Lower leg skin (tissue), 3 donors: ENCODE measurements at regions not wholly inside any gene's neighbourhood (a gene's known extent, or its start where the extent isn't known, plus 50 kb on each side); places are given as distances from the start of the nearest gene placed in this dataset.

Source experiments
- POLR2A ChIP-seq, 2 donors: fragments of 450-650 bp; IDR thresholded peaks; one replicate each; pipeline ENCODE4 v1.6.1; 2016 to 2017; ENCODE audit warnings: antibody characterized with exemption in 2 of 2, mild to moderate bottlenecking in 1 of 2, moderate library complexity in 1 of 2
- TF ChIP-seq, protein P1 (sequence below), 3 donors: fragments of 450-650 bp; IDR thresholded peaks; one replicate each; pipeline ENCODE4 v1.5.1; 2016; ENCODE audit warnings: antibody characterized with exemption in 3 of 3, mild to moderate bottlenecking in 3 of 3, moderate library complexity in 2 of 3

DNA sequence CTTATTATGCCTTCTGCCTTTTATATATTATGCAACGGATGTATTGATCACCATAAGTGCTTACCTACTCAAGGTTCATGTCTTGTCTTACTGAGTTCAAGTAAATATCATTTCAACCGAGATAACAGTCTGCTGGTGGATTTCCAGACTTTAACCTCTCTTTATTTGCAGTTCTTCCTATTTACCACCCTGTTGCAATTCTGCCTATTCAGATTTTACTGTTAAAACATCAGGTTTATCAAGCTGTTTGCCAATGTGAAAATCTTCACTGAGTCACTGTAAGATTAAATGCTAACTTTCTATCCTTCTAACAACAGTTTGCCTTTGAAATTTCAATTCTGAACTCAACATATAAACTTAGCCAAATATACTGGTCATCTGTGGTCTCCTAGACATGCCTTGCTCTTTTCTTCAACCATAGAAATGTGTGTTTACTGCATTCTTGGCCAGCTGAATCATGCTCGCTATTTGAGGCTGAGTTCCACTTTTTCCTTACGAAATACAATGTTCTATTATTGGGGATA is 471.7 kb upstream of the RORB start:
- TF ChIP-seq, protein P1, sequence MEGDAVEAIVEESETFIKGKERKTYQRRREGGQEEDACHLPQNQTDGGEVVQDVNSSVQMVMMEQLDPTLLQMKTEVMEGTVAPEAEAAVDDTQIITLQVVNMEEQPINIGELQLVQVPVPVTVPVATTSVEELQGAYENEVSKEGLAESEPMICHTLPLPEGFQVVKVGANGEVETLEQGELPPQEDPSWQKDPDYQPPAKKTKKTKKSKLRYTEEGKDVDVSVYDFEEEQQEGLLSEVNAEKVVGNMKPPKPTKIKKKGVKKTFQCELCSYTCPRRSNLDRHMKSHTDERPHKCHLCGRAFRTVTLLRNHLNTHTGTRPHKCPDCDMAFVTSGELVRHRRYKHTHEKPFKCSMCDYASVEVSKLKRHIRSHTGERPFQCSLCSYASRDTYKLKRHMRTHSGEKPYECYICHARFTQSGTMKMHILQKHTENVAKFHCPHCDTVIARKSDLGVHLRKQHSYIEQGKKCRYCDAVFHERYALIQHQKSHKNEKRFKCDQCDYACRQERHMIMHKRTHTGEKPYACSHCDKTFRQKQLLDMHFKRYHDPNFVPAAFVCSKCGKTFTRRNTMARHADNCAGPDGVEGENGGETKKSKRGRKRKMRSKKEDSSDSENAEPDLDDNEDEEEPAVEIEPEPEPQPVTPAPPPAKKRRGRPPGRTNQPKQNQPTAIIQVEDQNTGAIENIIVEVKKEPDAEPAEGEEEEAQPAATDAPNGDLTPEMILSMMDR (IDR thresholded peaks at IDR 0.05): no peak
- no peak for TF ChIP-seq POLR2A (IDR thresholded peaks at IDR 0.05)
